Upper lobe of left lung (tissue), 6 donors: ENCODE measurements at regions not wholly inside any gene's neighbourhood (a gene's known extent, or its start where the extent isn't known, plus 50 kb on each side); places are given as distances from the start of the nearest gene placed in this dataset.

Experiments
- ATAC-seq, 2 donors: fragments of 200-7000 bp; cut with Tn5 transposase; one replicate each; pipeline ENCODE4 v1.9.1; 2022; ENCODE audit warnings: mild to moderate bottlenecking in 2 of 2, moderate library complexity in 2 of 2; ENCODE audit not compliant: low FRiP score in 2 of 2
- DNase-seq, 2 donors: peaks; one replicate each; pipeline ENCODE4 v3.0.0-alpha.2; 2019 to 2020
- H3K27ac ChIP-seq, 4 donors: fragments of 200-600 bp; sonication (generic); one replicate each; pipeline ENCODE4 v1.5.1; 2016 to 2019
- H3K27me3 ChIP-seq, 4 donors: fragments of 200-600 bp; sonication (generic); one replicate each; pipeline ENCODE4 v1.5.1; 2017 to 2019
- H3K36me3 ChIP-seq, 4 donors: fragments of 200-600 bp; sonication (generic); one replicate each; pipeline ENCODE4 v1.5.1; 2016 to 2019
- H3K4me1 ChIP-seq, 4 donors: fragments of 200-600 bp; sonication (generic); one replicate each; pipeline ENCODE4 v1.5.1; 2018 to 2019
- H3K4me3 ChIP-seq, 4 donors: fragments of 200-600 bp; sonication (generic); one replicate each; pipeline ENCODE4 v1.5.1; 2017 to 2019; ENCODE audit warnings: mild to moderate bottlenecking in 2 of 4, moderate library complexity in 1 of 4
- H3K9me3 ChIP-seq, 4 donors: fragments of 200-600 bp; sonication (generic); one replicate each; pipeline ENCODE4 v1.5.1; 2018 to 2019
- CTCF ChIP-seq, 6 experiments: fragments of 450-650 bp in 4 of 6; fragments of 200-600 bp in 2 of 6; sonication (generic) in 2 of 6; IDR thresholded peaks; one replicate each; pipeline ENCODE4 v1.5.1; 2016 to 2019; ENCODE audit warnings: antibody characterized with exemption in 6 of 6
- EP300 ChIP-seq, 4 donors: sonication (generic); formaldehyde crosslinking; IDR thresholded peaks; one replicate each; pipeline ENCODE4 v1.5.1; 2017; ENCODE audit warnings: antibody characterized with exemption in 4 of 4, control low read depth in 2 of 4
- POLR2A ChIP-seq, 4 donors: fragments of 450-650 bp; IDR thresholded peaks; one replicate each; pipeline ENCODE4 v1.5.1; 2016 to 2017; ENCODE audit warnings: antibody characterized with exemption in 4 of 4, mild to moderate bottlenecking in 2 of 4
- POLR2AphosphoS5 ChIP-seq, 2 donors: sonication (generic); formaldehyde crosslinking; IDR thresholded peaks; one replicate each; pipeline ENCODE4 v1.5.1; 2017; ENCODE audit warnings: antibody characterized with exemption in 2 of 2
- WGBS, 2 donors: methylation state at CpG; one replicate each; pipeline ENCODE4 v1.1.5; 2017 to 2018; 5-methylcytosine and 5-hydroxymethylcytosine counted together
- donor health status: DM: no; HTN: no; CAD: no; lungs with moderate emphysema.
- donor health status: DM: no; HTN: yes; CAD: no; lungs with severe emphysema.

DNA sequence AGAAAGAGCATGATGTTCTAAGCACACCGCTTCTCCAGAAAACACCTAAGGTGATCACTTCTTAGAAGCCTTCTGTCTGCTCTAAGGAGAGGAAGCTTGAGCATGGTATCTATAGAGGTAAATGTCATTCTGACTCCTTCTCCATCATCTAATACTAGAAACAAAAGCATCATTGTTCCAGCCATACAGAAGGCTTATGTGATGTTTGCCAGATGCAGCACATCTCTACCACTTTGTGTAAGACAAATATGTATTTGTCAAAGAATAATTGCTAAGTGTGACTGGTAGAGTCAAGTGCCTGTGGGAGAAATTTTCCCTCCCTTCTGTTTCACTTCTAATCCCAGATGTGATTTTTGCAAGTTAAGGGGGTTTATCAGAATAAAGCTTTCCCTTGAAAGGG, 217.1 kb downstream of the HS3ST3A1 start:
- no peaks in the 10 kb centered on the region for H3K27me3 ChIP-seq
- no peak overlapping the region for H3K27ac ChIP-seq
- no peaks in the 10 kb centered on the region for H3K36me3 ChIP-seq
- DNase-seq (no peak), ATAC-seq (no peak)
- 88 to 100% methylated on average over 1 of the region's 1 CpG for WGBS, 2 donors
- H3K4me3 ChIP-seq: no peak overlapping the region
- no peaks in the 10 kb centered on the region for H3K9me3 ChIP-seq
- no peak for TF ChIP-seq POLR2AphosphoS5 (IDR thresholded peaks at IDR 0.05)
- TF ChIP-seq CTCF (IDR thresholded peaks at IDR 0.05): no peak
- TF ChIP-seq POLR2A (IDR thresholded peaks at IDR 0.05): no peak
- TF ChIP-seq EP300 (IDR thresholded peaks at IDR 0.05): no peak
- no peaks in the 10 kb centered on the region for H3K4me1 ChIP-seq

DNA sequence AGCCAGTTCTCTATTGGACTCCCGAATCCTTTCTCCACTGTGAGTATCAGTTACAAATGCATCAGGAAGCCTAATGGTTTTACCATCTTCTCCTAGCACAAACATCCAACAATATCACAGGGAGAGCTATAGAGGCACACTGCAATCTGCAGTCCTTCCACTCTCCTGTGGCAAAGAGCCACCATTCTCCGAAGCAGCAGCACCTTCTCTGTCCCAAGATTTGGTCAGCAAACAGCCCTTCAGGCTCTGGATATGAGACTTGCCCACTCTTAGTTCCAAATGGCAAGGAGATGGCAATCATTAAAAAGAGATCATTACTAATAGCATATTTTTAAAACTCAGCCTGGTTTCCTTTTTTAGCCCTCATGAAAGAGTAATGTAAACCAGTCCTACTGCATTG, 223.4 kb downstream of the HS3ST3A1 start:
- Histone ChIP-seq H3K4me1 (no peaks in the 10 kb centered on the region), H3K27me3 (no peaks in the 10 kb centered on the region), H3K27ac (no peak overlapping the region), H3K36me3 (no peaks in the 10 kb centered on the region), H3K4me3 (no peak overlapping the region), H3K9me3 (no peaks in the 10 kb centered on the region)
- ATAC-seq (no peak), DNase-seq (no peak)
- WGBS, 2 donors: 69 to 70% methylated on average over 2 of the region's 2 CpGs
- TF ChIP-seq POLR2AphosphoS5 (IDR thresholded peaks at IDR 0.05): no peak
- TF ChIP-seq POLR2A (IDR thresholded peaks at IDR 0.05): no peak
- no peak for TF ChIP-seq CTCF (IDR thresholded peaks at IDR 0.05)
- no peak for TF ChIP-seq EP300 (IDR thresholded peaks at IDR 0.05)

- Histone ChIP-seq H3K4me3 (no peak overlapping the region), H3K9me3 (no peaks in the 10 kb centered on the region), H3K27ac (no peak overlapping the region), H3K36me3 (no peaks in the 10 kb centered on the region), H3K27me3 (no peaks in the 10 kb centered on the region), H3K4me1 (no peaks in the 10 kb centered on the region)
- 66 to 73% methylated on average over 9 of the region's 9 CpGs for whole genome bisulfite sequencing, 2 donors
- TF ChIP-seq EP300 (IDR thresholded peaks at IDR 0.05) (no peak), CTCF (IDR thresholded peaks at IDR 0.05) (no peak), POLR2A (IDR thresholded peaks at IDR 0.05) (no peak)
- ATAC-seq (no peak), DNase-seq (no peak)
These were observed 227.3 kb downstream of the HS3ST3A1 start for GRCh38 chr17:13374203-13375143.

- no peak for DNase-seq
- no peaks in the 10 kb centered on the region for H3K36me3 ChIP-seq
These were observed 229.3 kb downstream of the HS3ST3A1 start for GRCh38 chr17:13372432-13372831.

DNA sequence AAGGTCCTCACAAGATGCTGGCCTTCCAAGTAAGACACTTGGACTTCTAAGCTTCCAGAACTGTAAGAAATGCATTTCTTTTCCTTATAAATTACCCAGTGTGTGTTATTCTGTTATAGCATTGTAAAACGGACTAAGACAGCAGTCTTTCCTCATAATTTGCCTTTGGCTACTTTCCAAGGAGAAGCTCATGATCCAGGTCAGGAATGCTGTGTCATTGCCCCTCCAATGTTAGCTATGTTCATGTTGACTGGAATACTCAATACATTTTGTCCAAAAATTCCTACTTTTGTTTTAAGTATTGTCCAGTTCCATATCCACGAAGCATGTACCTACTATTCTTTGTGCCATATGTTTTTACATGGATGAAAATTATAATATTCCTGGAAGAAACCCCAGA, 234.6 kb downstream of the HS3ST3A1 start:
- WGBS, 2 donors: 44 to 52% methylated on average over 2 of the region's 2 CpGs
- no peaks in the 10 kb centered on the region for H3K27me3 ChIP-seq
- DNase-seq (no peak), ATAC-seq (no peak)
- H3K9me3 ChIP-seq: no peaks in the 10 kb centered on the region
- no peak for TF ChIP-seq POLR2A (IDR thresholded peaks at IDR 0.05)
- no peaks in the 10 kb centered on the region for H3K4me1 ChIP-seq
- H3K27ac ChIP-seq: no peak overlapping the region
- H3K4me3 ChIP-seq: no peak overlapping the region
- H3K36me3 ChIP-seq: no peaks in the 10 kb centered on the region

More at GRCh38 chr17:13372432-13372831, 229.3 kb downstream of the HS3ST3A1 start:
- no peaks in the 10 kb centered on the region for H3K9me3 ChIP-seq
- 83 to 93% methylated on average over 4 of the region's 4 CpGs for WGBS, 2 donors
- H3K27ac ChIP-seq: no peak overlapping the region
- no peak for ATAC-seq
- H3K4me3 ChIP-seq: no peak overlapping the region
- no peaks in the 10 kb centered on the region for H3K27me3 ChIP-seq
- TF ChIP-seq EP300 (IDR thresholded peaks at IDR 0.05) (no peak), POLR2AphosphoS5 (IDR thresholded peaks at IDR 0.05) (no peak)
- H3K4me1 ChIP-seq: no peaks in the 10 kb centered on the region

DNA sequence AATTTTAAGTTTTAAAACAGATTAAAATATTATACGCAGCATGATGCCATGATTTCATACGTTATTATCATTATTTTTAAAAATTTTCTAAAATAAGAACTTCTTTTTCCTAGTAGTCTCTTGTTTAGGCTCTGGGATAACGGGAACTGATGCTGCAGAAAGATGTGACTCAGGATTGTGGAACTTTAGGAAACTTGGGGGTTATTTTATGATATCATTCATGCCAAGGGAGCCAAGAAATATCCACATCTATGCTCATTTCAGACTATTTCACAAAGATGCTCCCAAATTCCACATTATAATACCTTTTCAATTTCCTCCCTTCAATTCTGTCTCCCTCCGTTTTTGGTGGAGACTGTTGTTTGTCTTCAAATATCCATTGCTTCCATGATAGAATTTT, 236.4 kb downstream of the HS3ST3A1 start:
- Histone ChIP-seq H3K9me3 (no peaks in the 10 kb centered on the region), H3K4me1 (no peaks in the 10 kb centered on the region), H3K27me3 (no peaks in the 10 kb centered on the region), H3K27ac (no peak overlapping the region), H3K36me3 (no peaks in the 10 kb centered on the region), H3K4me3 (no peak overlapping the region)
- WGBS, 2 donors: 89 to 90% methylated on average over 4 of the region's 4 CpGs
- DNase-seq (no peak), ATAC-seq (no peak)
- TF ChIP-seq POLR2A (IDR thresholded peaks at IDR 0.05) (no peak), CTCF (IDR thresholded peaks at IDR 0.05) (no peak), POLR2AphosphoS5 (IDR thresholded peaks at IDR 0.05) (no peak), EP300 (IDR thresholded peaks at IDR 0.05) (no peak)
